Testis (tissue), 2 donors: ENCODE measurements at regions not wholly inside any gene's neighbourhood (a gene's known extent, or its start where the extent isn't known, plus 50 kb on each side); places are given as distances from the start of the nearest gene placed in this dataset.
A peak's percentile ranks its signal among the peaks of the same experiment; 100 is the strongest.

ENCODE experiments used
- DNase-seq: peaks from one replicate; pipeline ENCODE4 v3.0.0-alpha.2; 2019
- H3K27ac ChIP-seq, 2 donors: fragments of 200-600 bp; sonication (generic); one replicate each; pipeline ENCODE4 v1.5.1; 2019
- H3K27me3 ChIP-seq: fragments of 200-600 bp; sonication (generic); one replicate; pipeline ENCODE4 v1.5.1; 2019
- H3K36me3 ChIP-seq: fragments of 200-600 bp; sonication (generic); one replicate; pipeline ENCODE4 v1.5.1; 2017; ENCODE audit warnings: low read depth; ENCODE audit errors: missing control alignments
- H3K4me1 ChIP-seq: fragments of 200-600 bp; sonication (generic); one replicate; pipeline ENCODE4 v1.5.1; 2019
- H3K4me3 ChIP-seq, 2 donors: fragments of 200-600 bp; sonication (generic); one replicate each; pipeline ENCODE4 v1.5.1; 2017 to 2019
- H3K9me3 ChIP-seq: fragments of 200-600 bp; sonication (generic); one replicate; pipeline ENCODE4 v1.5.1; 2017
- POLR2A ChIP-seq: fragments of 450-650 bp; IDR thresholded peaks from one replicate; pipeline ENCODE4 v1.6.1; 2017; ENCODE audit warnings: antibody characterized with exemption, mild to moderate bottlenecking, moderate library complexity
- WGBS, 2 donors: methylation state at CpG; one replicate each; pipeline ENCODE4 v1.1.5; 2018; 5-methylcytosine and 5-hydroxymethylcytosine counted together
- intact Hi-C: fragments of 100-400 bp; cut with DNase I; formaldehyde crosslinking; loops from one replicate; pipeline ENCODE4 v1.15.1; 2023; ENCODE audit warnings: low total_unique reads
- TF ChIP-seq, protein P1 (sequence below), 3 experiments: fragments of 450-650 bp in 2 of 3; fragments of 200-600 bp in 1 of 3; sonication (generic) in 1 of 3; IDR thresholded peaks; one replicate each; pipeline ENCODE4 v1.5.1; 2016 to 2019; ENCODE audit warnings: antibody characterized with exemption in 3 of 3, mild to moderate bottlenecking in 2 of 3, moderate library complexity in 1 of 3

DNA sequence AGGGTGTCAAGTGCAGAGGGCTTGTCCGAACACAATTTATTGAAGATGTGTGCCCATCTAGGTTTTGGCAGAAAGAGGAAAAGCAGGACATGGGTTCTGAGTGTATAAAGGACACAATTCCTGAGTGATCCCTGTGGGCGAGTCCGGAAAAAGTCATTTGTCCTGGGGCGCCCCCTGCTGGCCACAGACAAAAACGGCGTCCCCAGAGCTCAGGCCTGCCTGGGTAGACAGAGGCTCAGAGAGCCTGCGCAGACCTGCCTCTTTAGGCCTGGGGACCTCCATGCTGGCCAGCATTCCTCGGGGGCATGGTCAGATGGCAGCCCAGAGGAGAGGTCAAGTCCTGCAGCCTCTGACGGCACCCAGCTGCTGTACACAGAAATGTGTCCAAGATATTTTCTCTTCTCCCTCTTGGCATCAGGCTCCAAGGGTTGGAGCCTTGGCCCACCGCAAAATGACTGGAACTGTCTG, 65.5 kb upstream of the LRP8 start:
- no peaks in the 10 kb centered on the region for H3K36me3 ChIP-seq
- 0 to 16% methylated on average over 7 to 10 of the region's 10 CpGs for WGBS, 2 donors
- peaks cover 7% of the 10 kb centered on the region for H3K4me1 ChIP-seq
- H3K27ac ChIP-seq, result no peak overlapping the region
- intact Hi-C loops, result loop anchor here (5.0 kb wide), 1 partner anchor 111 kb away; no protein-coding TSS in a partner anchor
- no peaks in the 10 kb centered on the region for H3K27me3 ChIP-seq
- TF ChIP-seq, protein P1, sequence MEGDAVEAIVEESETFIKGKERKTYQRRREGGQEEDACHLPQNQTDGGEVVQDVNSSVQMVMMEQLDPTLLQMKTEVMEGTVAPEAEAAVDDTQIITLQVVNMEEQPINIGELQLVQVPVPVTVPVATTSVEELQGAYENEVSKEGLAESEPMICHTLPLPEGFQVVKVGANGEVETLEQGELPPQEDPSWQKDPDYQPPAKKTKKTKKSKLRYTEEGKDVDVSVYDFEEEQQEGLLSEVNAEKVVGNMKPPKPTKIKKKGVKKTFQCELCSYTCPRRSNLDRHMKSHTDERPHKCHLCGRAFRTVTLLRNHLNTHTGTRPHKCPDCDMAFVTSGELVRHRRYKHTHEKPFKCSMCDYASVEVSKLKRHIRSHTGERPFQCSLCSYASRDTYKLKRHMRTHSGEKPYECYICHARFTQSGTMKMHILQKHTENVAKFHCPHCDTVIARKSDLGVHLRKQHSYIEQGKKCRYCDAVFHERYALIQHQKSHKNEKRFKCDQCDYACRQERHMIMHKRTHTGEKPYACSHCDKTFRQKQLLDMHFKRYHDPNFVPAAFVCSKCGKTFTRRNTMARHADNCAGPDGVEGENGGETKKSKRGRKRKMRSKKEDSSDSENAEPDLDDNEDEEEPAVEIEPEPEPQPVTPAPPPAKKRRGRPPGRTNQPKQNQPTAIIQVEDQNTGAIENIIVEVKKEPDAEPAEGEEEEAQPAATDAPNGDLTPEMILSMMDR (IDR thresholded peaks at IDR 0.05), result peak; percentile 95 to 99 (median 97)
- TF ChIP-seq POLR2A, result no peak
- H3K9me3 ChIP-seq, result no peaks in the 10 kb centered on the region
- peak; percentile 89 for DNase-seq
- no peak overlapping the region for H3K4me3 ChIP-seq

DNA sequence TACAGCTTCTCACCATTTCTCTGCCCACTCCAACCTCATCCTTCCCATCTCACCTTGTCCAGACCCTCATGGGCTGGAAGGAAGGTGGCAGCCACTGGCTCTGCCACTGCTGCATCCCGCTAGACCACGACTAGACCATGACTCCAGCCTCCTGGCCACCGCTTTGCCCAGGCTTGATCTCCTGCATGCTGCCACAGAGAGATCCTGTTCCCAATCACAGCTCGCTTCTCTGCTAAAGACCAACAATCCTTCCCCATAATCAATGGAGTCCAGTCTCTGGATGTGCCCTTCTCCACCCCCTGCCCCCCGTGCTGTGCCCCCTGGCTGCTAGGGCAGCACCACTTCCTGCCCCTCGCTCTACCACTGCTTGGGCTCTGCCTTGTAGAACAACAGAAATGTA, 64.9 kb upstream of the DMRTB1 start:
- DNase-seq, result no peak
- no peak overlapping the region for H3K4me3 ChIP-seq
- no peaks in the 10 kb centered on the region for H3K9me3 ChIP-seq
- TF ChIP-seq, protein P1 (IDR thresholded peaks at IDR 0.05), result no peak
- TF ChIP-seq POLR2A, result no peak
- intact Hi-C loops, result loop anchor here (5.0 kb wide), 1 partner anchor 112 kb away; no protein-coding TSS in a partner anchor
- no peak overlapping the region for H3K27ac ChIP-seq
- no peaks in the 10 kb centered on the region for H3K36me3 ChIP-seq
- H3K4me1 ChIP-seq, result peaks cover 7% of the 10 kb centered on the region
- H3K27me3 ChIP-seq, result no peaks in the 10 kb centered on the region
- WGBS, 2 donors, result 91 to 95% methylated on average over 6 of the region's 6 CpGs

DNA sequence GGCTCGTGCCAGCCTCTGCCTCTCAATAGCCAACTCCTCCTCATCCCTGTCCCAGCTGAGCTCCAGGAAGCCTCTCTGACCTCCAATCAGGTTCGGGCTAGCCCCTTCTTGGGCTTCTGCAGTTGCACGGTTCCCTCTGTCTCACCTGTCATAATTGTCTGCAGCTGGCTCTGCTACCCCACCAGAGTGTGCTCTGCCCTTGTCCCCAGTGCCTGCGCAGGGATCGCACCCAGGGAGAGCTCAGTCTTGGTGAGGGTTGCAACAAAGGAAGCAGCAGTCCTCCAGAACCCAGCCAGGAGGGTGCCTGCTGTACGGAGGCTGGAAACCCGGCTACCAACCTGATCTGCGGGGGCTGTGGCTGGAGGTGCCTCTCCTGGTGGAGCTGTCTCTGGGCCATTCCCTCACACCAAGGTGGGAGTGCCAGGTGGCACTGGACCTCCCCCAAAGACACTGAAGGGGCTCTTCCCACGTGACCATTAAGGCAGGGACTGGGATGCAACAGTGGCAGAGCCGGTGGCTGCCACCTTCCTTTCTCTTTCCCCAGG, 63.5 kb upstream of the DMRTB1 start:
- intact Hi-C loops, result no loop called here

DNA sequence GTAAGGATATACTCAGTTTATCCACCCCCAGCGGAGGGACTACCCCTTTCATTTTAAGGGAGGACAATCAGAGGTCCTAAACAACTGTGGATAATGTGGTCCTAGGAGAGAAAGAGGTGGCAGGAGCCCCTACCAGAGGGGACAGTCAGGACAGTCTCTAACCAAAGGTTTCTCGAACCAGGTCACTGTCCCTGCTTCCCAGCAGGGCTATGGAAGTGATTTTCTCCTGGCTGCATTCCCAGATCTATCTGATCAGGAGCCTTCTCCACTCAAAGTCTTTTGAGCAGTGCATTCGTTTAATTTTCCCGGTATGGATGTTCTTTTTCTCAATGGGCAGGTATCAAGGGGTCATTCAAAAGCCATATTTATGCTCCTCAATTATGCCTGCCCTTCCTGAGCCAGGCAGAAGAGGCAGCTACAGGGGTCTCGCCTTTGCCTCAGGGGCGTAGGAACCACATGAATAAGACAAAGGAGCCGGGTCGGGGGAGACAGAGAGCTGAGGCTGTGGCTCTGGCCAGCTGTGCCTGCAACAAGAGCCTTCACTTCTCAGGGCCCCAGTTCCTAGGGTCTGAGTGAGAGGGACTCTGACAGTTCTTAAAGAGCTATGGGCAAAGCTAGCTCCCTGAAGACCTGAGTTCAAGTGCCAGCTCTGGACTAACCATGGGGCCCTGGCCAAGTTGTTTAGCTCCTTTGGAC, 62.5 kb upstream of the DMRTB1 start:
- Histone ChIP-seq H3K4me3 (no peak overlapping the region), H3K27me3 (no peaks in the 10 kb centered on the region), H3K4me1 (peaks cover 4% of the 10 kb centered on the region), H3K36me3 (no peaks in the 10 kb centered on the region), H3K27ac (no peak overlapping the region), H3K9me3 (no peaks in the 10 kb centered on the region)
- intact Hi-C loops, result no loop called here
- no peak for TF ChIP-seq POLR2A
- TF ChIP-seq, protein P1 (IDR thresholded peaks at IDR 0.05), result no peak
- whole genome bisulfite sequencing, 2 donors, result 77 to 78% methylated on average over 8 of the region's 8 CpGs
- no peak for DNase-seq

More for the DNA sequence above, 63.5 kb upstream of the DMRTB1 start:
- Histone ChIP-seq H3K4me3 (no peak overlapping the region), H3K27me3 (no peaks in the 10 kb centered on the region), H3K4me1 (peaks cover 4% of the 10 kb centered on the region), H3K27ac (no peak overlapping the region), H3K9me3 (no peaks in the 10 kb centered on the region), H3K36me3 (no peaks in the 10 kb centered on the region)
- DNase-seq, result no peak
- TF ChIP-seq POLR2A, result no peak
- TF ChIP-seq, protein P1 (IDR thresholded peaks at IDR 0.05), result no peak
- WGBS, 2 donors, result 58 to 59% methylated on average over 2 to 10 of the region's 10 CpGs
